Heart left ventricle (tissue), 16 donors: ENCODE measurements at regions not wholly inside any gene's neighbourhood (a gene's known extent, or its start where the extent isn't known, plus 50 kb on each side); places are given as distances from the start of the nearest gene placed in this dataset.

Source experiments
- ATAC-seq, 4 donors: fragments of 200-7000 bp; cut with Tn5 transposase; one replicate each; pipeline ENCODE4 v1.9.1; 2020 to 2022; ENCODE audit warnings: moderate library complexity in 4 of 4, mild to moderate bottlenecking in 3 of 4, moderate number of reproducible peaks in 1 of 4
- DNase-seq, 5 donors: peaks; one replicate each; pipeline ENCODE4 v3.0.0-alpha.2; 2020
- H3K27ac ChIP-seq, 12 donors: fragments of 200-600 bp; sonication (generic) in 4 of 12; one replicate each; pipeline versions ENCODE4 v1.5.0 to v1.8.0; 2016 to 2022; ENCODE audit warnings: mild to moderate bottlenecking in 2 of 12
- H3K27me3 ChIP-seq, 9 donors: fragments of 200-600 bp; sonication (generic) in 2 of 9; one replicate each; pipeline versions ENCODE4 v1.5.1 to v1.8.0; 2016 to 2022; ENCODE audit warnings: mild to moderate bottlenecking in 3 of 9
- H3K36me3 ChIP-seq, 9 donors: fragments of 200-600 bp; sonication (generic) in 2 of 9; one replicate each; pipeline versions ENCODE4 v1.5.0 to v1.8.0; 2018 to 2022; ENCODE audit warnings: mild to moderate bottlenecking in 2 of 9
- H3K4me1 ChIP-seq, 12 donors: fragments of 200-600 bp; sonication (generic) in 4 of 12; one replicate each; pipeline versions ENCODE4 v1.5.0 to v1.8.0; 2016 to 2022; ENCODE audit warnings: mild to moderate bottlenecking in 3 of 12
- H3K4me3 ChIP-seq, 12 donors: fragments of 200-600 bp; sonication (generic) in 4 of 12; one replicate each; pipeline versions ENCODE4 v1.5.0 to v1.8.0; 2017 to 2022; ENCODE audit warnings: mild to moderate bottlenecking in 9 of 12, moderate library complexity in 4 of 12
- H3K9me3 ChIP-seq, 12 donors: fragments of 200-600 bp; sonication (generic) in 4 of 12; one replicate each; pipeline versions ENCODE4 v1.5.0 to v1.8.0; 2016 to 2022; ENCODE audit warnings: mild to moderate bottlenecking in 1 of 12
- POLR2A ChIP-seq, 2 donors: fragments of 450-650 bp; IDR thresholded peaks; one replicate each; pipeline ENCODE4 v1.6.1; 2017; ENCODE audit warnings: antibody characterized with exemption in 2 of 2, mild to moderate bottlenecking in 2 of 2, moderate library complexity in 2 of 2
- WGBS, 4 donors: extraction: QIAGEN DNeasy Blood & Tissue Kit in 2 of 4; methylation state at CpG; one replicate each; pipeline versions ENCODE4 v1.1.5 to v1.1.7; 2013 to 2018; 5-methylcytosine and 5-hydroxymethylcytosine counted together
- intact Hi-C, 10 donors: fragments of 100-400 bp; cut with DNase I; formaldehyde crosslinking; loops; one replicate each; pipeline versions ENCODE4 v1.11.1 to v1.14.2; 2022
- TF ChIP-seq, protein P1 (sequence below), 12 donors: fragments of 200-600 bp; sonication (generic) in 4 of 12; IDR thresholded peaks; one replicate each; pipeline versions ENCODE4 v1.5.0 to v1.8.0; 2018 to 2022; ENCODE audit warnings: antibody characterized with exemption in 12 of 12, mild to moderate bottlenecking in 5 of 12
- donor health status: ischemic (EF 13 %, LVEDD 7.1; RV severe dilation, severe dysfunction).
- donor health status: healthy with polysubstance abuse.
- donor health status: DM: no; HTN: yes; CAD: no.
- donor health status: DM: no; HTN: no; CAD: no.
- donor health status: ischemic (EF 25% LVEDD 6.9; RV normal size, moderate dysfunction).
- donor health status: ischemic (EF 25% LVEDD 5.7; RV mildly dilated, moderate dysfunction).
- donor health status: healthy.
- donor health status: DM: yes; HTN: yes; CAD: no.
- donor health status: ischemic (EF 35%, LVEDD 5.7; RV mildly dilated, moderate dysfunction).
- donor health status: nonischemic (EF 11% LVEDD 7.7; RV severe dilation, severe dysfunction).
- donor health status: DM: yes; HTN: yes; CAD: no.
- donor health status: PGD.
- donor health status: ischemic (EF 29% LVEDD 5.4; RV normal size, mild dysfunction).
- donor health status: nonischemic (EF 23%, LVEDD 6.1; RV moderate dilation, normal function).

DNA sequence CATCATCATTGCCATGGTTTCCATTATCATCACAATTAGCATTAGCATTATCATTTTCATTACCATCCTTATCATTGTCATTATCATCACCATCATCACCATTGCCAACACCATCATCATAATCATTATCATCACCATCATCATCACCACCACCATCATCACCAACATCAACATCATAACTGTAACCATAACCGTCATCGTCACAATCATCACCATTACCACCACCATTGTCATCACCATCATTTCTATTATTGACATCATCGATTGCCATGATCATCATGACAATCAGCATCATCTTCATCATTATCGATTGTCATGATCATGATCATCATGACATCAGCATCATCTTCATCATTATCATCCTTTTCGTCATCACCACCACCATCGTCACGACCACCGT lies 88.9 kb upstream of the MSX1 start:
- ATAC-seq: no peak
- WGBS, 4 donors: 84 to 96% (median 88%) methylated on average over 8 of the region's 8 CpGs
- no peaks in the 10 kb centered on the region for H3K36me3 ChIP-seq
- H3K27ac ChIP-seq: no peak overlapping the region
- H3K9me3 ChIP-seq: no peaks in the 10 kb centered on the region
- peaks cover 0 to 4% (median 0%) of the 10 kb centered on the region in 12 donors for H3K4me1 ChIP-seq
- no peak for TF ChIP-seq POLR2A (IDR thresholded peaks at IDR 0.05)
- TF ChIP-seq, protein P1, sequence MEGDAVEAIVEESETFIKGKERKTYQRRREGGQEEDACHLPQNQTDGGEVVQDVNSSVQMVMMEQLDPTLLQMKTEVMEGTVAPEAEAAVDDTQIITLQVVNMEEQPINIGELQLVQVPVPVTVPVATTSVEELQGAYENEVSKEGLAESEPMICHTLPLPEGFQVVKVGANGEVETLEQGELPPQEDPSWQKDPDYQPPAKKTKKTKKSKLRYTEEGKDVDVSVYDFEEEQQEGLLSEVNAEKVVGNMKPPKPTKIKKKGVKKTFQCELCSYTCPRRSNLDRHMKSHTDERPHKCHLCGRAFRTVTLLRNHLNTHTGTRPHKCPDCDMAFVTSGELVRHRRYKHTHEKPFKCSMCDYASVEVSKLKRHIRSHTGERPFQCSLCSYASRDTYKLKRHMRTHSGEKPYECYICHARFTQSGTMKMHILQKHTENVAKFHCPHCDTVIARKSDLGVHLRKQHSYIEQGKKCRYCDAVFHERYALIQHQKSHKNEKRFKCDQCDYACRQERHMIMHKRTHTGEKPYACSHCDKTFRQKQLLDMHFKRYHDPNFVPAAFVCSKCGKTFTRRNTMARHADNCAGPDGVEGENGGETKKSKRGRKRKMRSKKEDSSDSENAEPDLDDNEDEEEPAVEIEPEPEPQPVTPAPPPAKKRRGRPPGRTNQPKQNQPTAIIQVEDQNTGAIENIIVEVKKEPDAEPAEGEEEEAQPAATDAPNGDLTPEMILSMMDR (IDR thresholded peaks at IDR 0.05): no peak
- no peak overlapping the region for H3K4me3 ChIP-seq
- H3K27me3 ChIP-seq: peaks cover 0 to 9% (median 0%) of the 10 kb centered on the region in 9 donors
- DNase-seq: no peak
- intact Hi-C loops: no loop called here

DNA sequence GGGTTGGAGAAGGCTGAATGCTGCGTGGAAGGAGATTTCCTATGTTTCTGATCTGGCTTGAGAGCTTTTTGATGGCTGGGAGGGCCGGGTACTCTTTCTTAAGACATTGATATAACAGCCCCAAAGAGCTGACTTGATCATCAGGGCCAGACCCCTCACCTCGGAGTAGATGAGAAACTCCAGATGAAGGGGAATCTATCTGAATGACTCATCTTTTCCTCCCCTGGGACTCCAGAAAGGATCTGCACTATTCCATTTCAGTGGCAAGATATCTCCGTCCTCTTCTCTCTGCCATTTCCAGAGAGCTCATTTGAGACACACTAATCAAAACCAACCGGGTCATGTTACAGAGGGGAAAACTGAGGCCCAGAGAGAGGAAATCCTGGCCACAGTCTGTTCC lies 92.9 kb upstream of the MSX1 start:
- no peak for TF ChIP-seq POLR2A (IDR thresholded peaks at IDR 0.05)
- TF ChIP-seq, protein P1 (IDR thresholded peaks at IDR 0.05): no peak
- Histone ChIP-seq H3K36me3 (no peaks in the 10 kb centered on the region), H3K4me1 (no peaks in the 10 kb centered on the region), H3K9me3 (no peaks in the 10 kb centered on the region), H3K27ac (no peak overlapping the region), H3K27me3 (peaks cover 0 to 25% (median 0%) of the 10 kb centered on the region in 9 donors), H3K4me3 (no peak overlapping the region)
- DNase-seq (no peak), ATAC-seq (no peak)
- intact Hi-C loops: no loop called here
- 41 to 62% (median 51%) methylated on average over 5 of the region's 5 CpGs for WGBS, 4 donors

DNA sequence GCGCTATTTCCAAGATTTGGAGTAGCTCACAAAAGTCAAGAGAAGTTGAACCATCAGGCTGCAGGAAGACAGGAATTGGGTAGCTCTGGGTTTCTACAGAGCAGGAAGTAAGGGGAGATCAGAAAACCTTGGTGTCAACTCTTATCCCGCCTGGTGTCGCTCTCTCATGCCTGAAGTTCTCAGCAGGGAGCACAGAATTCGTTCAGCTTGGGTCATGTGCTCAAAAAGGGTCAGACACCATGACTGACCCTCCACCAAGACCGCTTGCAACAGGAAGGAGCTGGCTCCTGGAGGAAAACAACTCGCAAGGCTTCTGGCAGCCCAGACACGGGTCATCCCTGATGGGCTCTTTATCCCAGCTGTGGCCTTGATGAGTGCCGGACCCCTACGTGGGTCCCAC lies 93.7 kb upstream of the MSX1 start:
- H3K4me1 ChIP-seq: no peaks in the 10 kb centered on the region
- H3K27me3 ChIP-seq: peaks cover 0 to 25% (median 0%) of the 10 kb centered on the region in 9 donors
- H3K4me3 ChIP-seq: no peak overlapping the region
- DNase-seq (no peak), ATAC-seq (no peak)
- H3K36me3 ChIP-seq: no peaks in the 10 kb centered on the region
- no peak for TF ChIP-seq POLR2A (IDR thresholded peaks at IDR 0.05)
- TF ChIP-seq, protein P1 (IDR thresholded peaks at IDR 0.05): no peak
- intact Hi-C loops: no loop called here
- WGBS, 4 donors: 60 to 68% (median 62%) methylated on average over 9 of the region's 9 CpGs
- no peaks in the 10 kb centered on the region for H3K9me3 ChIP-seq
- H3K27ac ChIP-seq: no peak overlapping the region

DNA sequence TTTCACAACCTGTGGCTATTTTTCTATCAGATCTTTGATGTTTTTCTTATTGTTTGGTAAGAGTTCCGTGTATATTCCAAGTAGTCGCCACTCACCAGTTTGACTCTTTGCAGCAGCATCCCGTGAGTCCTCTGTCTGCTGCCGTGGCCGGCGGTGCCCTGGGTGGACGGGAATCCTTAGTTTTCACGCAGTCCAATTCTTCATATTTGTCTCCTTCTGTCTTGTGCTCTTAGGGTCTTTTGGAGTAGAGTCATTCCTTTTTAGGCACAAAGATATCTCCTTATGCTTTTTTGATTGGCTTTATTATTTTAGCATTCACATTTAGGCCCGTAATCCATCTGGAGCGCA lies 94.9 kb upstream of the MSX1 start:
- no peak overlapping the region for H3K4me3 ChIP-seq
- H3K27ac ChIP-seq: no peak overlapping the region
- 93 to 94% (median 94%) methylated on average over 10 of the region's 10 CpGs for WGBS, 4 donors
- ATAC-seq: no peak
- H3K9me3 ChIP-seq: no peaks in the 10 kb centered on the region
- intact Hi-C loops: no loop called here
- no peaks in the 10 kb centered on the region for H3K4me1 ChIP-seq
- H3K36me3 ChIP-seq: no peaks in the 10 kb centered on the region
- DNase-seq: no peak
- TF ChIP-seq, protein P1 (IDR thresholded peaks at IDR 0.05): no peak
- TF ChIP-seq POLR2A (IDR thresholded peaks at IDR 0.05): no peak
- H3K27me3 ChIP-seq: peaks cover 0 to 25% (median 0%) of the 10 kb centered on the region in 9 donors
